ENCODE measurements at regions not wholly inside any gene's neighbourhood (a gene's known extent, or its start where the extent isn't known, plus 50 kb on each side); places are given as distances from the start of the nearest gene placed in this dataset.
A peak's percentile ranks its signal among the peaks of the same experiment; 100 is the strongest.

- ATAC-seq (ENCODE audit: low read depth in 2 of 2) (peak; percentile 93 to 95), DNase-seq (peak in 2 of 3 donors; percentile 54 to 68)
- Mint-ChIP-seq H3K9me3 (peaks cover 0 to 3% (median 0%) of the 10 kb centered on the region in 7 donors), H3K4me3 (peak overlapping the region in 3 of 4 donors; percentile 3 to 69 (median 60)), H3K27ac (peak overlapping the region; percentile 16 to 74 (median 56)), H3K36me3 (peaks cover 6% of the 10 kb centered on the region), H3K27me3 (no peaks in the 10 kb centered on the region), H3K4me1 (peaks cover 5 to 27% (median 11%) of the 10 kb centered on the region in 4 donors)
- Histone ChIP-seq H3K9me3 (ENCODE audit: control insufficient read depth in 2 of 2, low read length in 2 of 2) (peaks cover 0 to 4% of the 10 kb centered on the region in 2 experiments), H3K27ac (ENCODE audit: insufficient read depth, low read length, poor library complexity, severe bottlenecking) (peak overlapping the region; percentile 14), H3K27me3 (ENCODE audit: control insufficient read depth, insufficient read depth, low read length) (no peaks in the 10 kb centered on the region), H3K4me3 (ENCODE audit: low read depth, low read length) (no peak overlapping the region), H3K4me1 (ENCODE audit: control insufficient read depth, insufficient read depth, low read length, poor library complexity, severe bottlenecking) (no peaks in the 10 kb centered on the region), H3K36me3 (ENCODE audit: control insufficient read depth, insufficient read depth, low read length) (no peaks in the 10 kb centered on the region)
Measured at GRCh38 chr3:102106416-102107097, 257.2 kb downstream of the NFKBIZ start.

GRCh38 chr3:102112704-102113230 is 263.5 kb downstream of the NFKBIZ start:
- no peaks in the 10 kb centered on the region for H3K27me3 Mint-ChIP-seq
- H3K4me1 Mint-ChIP-seq = peaks cover 17 to 45% (median 31%) of the 10 kb centered on the region in 4 donors
- Histone ChIP-seq H3K36me3 (ENCODE audit: control insufficient read depth, insufficient read depth, low read length) (no peaks in the 10 kb centered on the region), H3K9me3 (ENCODE audit: control insufficient read depth in 2 of 2, low read length in 2 of 2) (no peaks in the 10 kb centered on the region), H3K4me1 (ENCODE audit: control insufficient read depth, insufficient read depth, low read length, poor library complexity, severe bottlenecking) (peaks cover 26% of the 10 kb centered on the region), H3K27me3 (ENCODE audit: control insufficient read depth, insufficient read depth, low read length) (no peaks in the 10 kb centered on the region), H3K4me3 (ENCODE audit: low read depth, low read length) (no peak overlapping the region), H3K27ac (ENCODE audit: insufficient read depth, low read length, poor library complexity, severe bottlenecking) (peak overlapping the region; percentile 66)
- peaks cover 0 to 3% (median 0%) of the 10 kb centered on the region in 7 donors for H3K9me3 Mint-ChIP-seq
- no peak overlapping the region for H3K4me3 Mint-ChIP-seq
- H3K27ac Mint-ChIP-seq = peak overlapping the region; percentile 81 to 97 (median 91)
- no peak for ATAC-seq (ENCODE audit: low read depth in 2 of 2)
- no peak for DNase-seq
- peaks cover 6% of the 10 kb centered on the region for H3K36me3 Mint-ChIP-seq

GRCh38 chr3:102113421-102114041 is 264.2 kb downstream of the NFKBIZ start:
- peak overlapping the region; percentile 51 for H3K4me3 ChIP-seq (ENCODE audit: low read depth, low read length)
- H3K27me3 ChIP-seq (ENCODE audit: control insufficient read depth, insufficient read depth, low read length) = no peaks in the 10 kb centered on the region
- no peak for ATAC-seq (ENCODE audit: low read depth in 2 of 2)
- Mint-ChIP-seq H3K4me3 (peak overlapping the region in 1 of 4 donors; percentile 67), H3K27me3 (no peaks in the 10 kb centered on the region), H3K4me1 (peaks cover 17 to 46% (median 29%) of the 10 kb centered on the region in 4 donors), H3K36me3 (peaks cover under 1% of the 10 kb centered on the region), H3K9me3 (peaks cover 0 to 1% (median 0%) of the 10 kb centered on the region in 7 donors), H3K27ac (peak overlapping the region; percentile 91 to 97 (median 95))
- H3K36me3 ChIP-seq (ENCODE audit: control insufficient read depth, insufficient read depth, low read length) = no peaks in the 10 kb centered on the region
- H3K9me3 ChIP-seq (ENCODE audit: control insufficient read depth in 2 of 2, low read length in 2 of 2) = no peaks in the 10 kb centered on the region
- no peak for DNase-seq
- peaks cover 26% of the 10 kb centered on the region for H3K4me1 ChIP-seq (ENCODE audit: control insufficient read depth, insufficient read depth, low read length, poor library complexity, severe bottlenecking)
- H3K27ac ChIP-seq (ENCODE audit: insufficient read depth, low read length, poor library complexity, severe bottlenecking) = peak overlapping the region; percentile 66

GRCh38 chr3:102114264-102114979 is 265.1 kb downstream of the NFKBIZ start:
- peaks cover 22 to 52% (median 31%) of the 10 kb centered on the region in 4 donors for H3K4me1 Mint-ChIP-seq
- no peaks in the 10 kb centered on the region for H3K36me3 Mint-ChIP-seq
- Histone ChIP-seq H3K27me3 (ENCODE audit: control insufficient read depth, insufficient read depth, low read length) (no peaks in the 10 kb centered on the region), H3K4me1 (ENCODE audit: control insufficient read depth, insufficient read depth, low read length, poor library complexity, severe bottlenecking) (peaks cover 26% of the 10 kb centered on the region), H3K4me3 (ENCODE audit: low read depth, low read length) (peak overlapping the region; percentile 51), H3K27ac (ENCODE audit: insufficient read depth, low read length, poor library complexity, severe bottlenecking) (peak overlapping the region; percentile 66), H3K36me3 (ENCODE audit: control insufficient read depth, insufficient read depth, low read length) (no peaks in the 10 kb centered on the region), H3K9me3 (ENCODE audit: control insufficient read depth in 2 of 2, low read length in 2 of 2) (no peaks in the 10 kb centered on the region)
- no peaks in the 10 kb centered on the region for H3K27me3 Mint-ChIP-seq
- peaks cover 0 to 3% (median 0%) of the 10 kb centered on the region in 7 donors for H3K9me3 Mint-ChIP-seq
- peak overlapping the region; percentile 18 to 78 (median 62) for H3K4me3 Mint-ChIP-seq
- H3K27ac Mint-ChIP-seq = peak overlapping the region; percentile 91 to 97 (median 95)
- peak in 2 of 3 donors; percentile 78 to 96 for DNase-seq
- peak; percentile 96 to 97 for ATAC-seq (ENCODE audit: low read depth in 2 of 2)

GRCh38 chr3:102122527-102122926 is 273.2 kb downstream of the NFKBIZ start:
- H3K36me3 Mint-ChIP-seq = peaks cover 10% of the 10 kb centered on the region
- Histone ChIP-seq H3K4me1 (ENCODE audit: control insufficient read depth, insufficient read depth, low read length, poor library complexity, severe bottlenecking) (no peaks in the 10 kb centered on the region), H3K36me3 (ENCODE audit: control insufficient read depth, insufficient read depth, low read length) (no peaks in the 10 kb centered on the region), H3K4me3 (ENCODE audit: low read depth, low read length) (no peak overlapping the region), H3K27ac (ENCODE audit: insufficient read depth, low read length, poor library complexity, severe bottlenecking) (no peak overlapping the region), H3K27me3 (ENCODE audit: control insufficient read depth, insufficient read depth, low read length) (no peaks in the 10 kb centered on the region), H3K9me3 (ENCODE audit: control insufficient read depth in 2 of 2, low read length in 2 of 2) (peaks cover 9% of the 10 kb centered on the region in 2 experiments)
- H3K27me3 Mint-ChIP-seq = no peaks in the 10 kb centered on the region
- H3K4me3 Mint-ChIP-seq = peak overlapping the region in 1 of 4 donors; percentile 38
- H3K27ac Mint-ChIP-seq = peak overlapping the region in 1 of 3 donors; percentile 21
- DNase-seq = no peak
- H3K9me3 Mint-ChIP-seq = peaks cover 3 to 30% (median 8%) of the 10 kb centered on the region in 7 donors
- ATAC-seq (ENCODE audit: low read depth in 2 of 2) = no peak
- H3K4me1 Mint-ChIP-seq = peaks cover 0 to 15% (median 9%) of the 10 kb centered on the region in 4 donors

GRCh38 chr3:102123590-102124190 is 274.4 kb downstream of the NFKBIZ start:
- H3K4me3 Mint-ChIP-seq = no peak overlapping the region

GRCh38 chr3:102124282-102124681 is 275.0 kb downstream of the NFKBIZ start:
- Mint-ChIP-seq H3K27ac (peak overlapping the region in 2 of 3 donors; percentile 22 to 64), H3K4me3 (no peak overlapping the region)
- no peak for DNase-seq

More at GRCh38 chr3:102123590-102124190, 274.4 kb downstream of the NFKBIZ start:
- no peaks in the 10 kb centered on the region for H3K4me1 ChIP-seq (ENCODE audit: control insufficient read depth, insufficient read depth, low read length, poor library complexity, severe bottlenecking)
- ATAC-seq (ENCODE audit: low read depth in 2 of 2) = no peak
- no peak overlapping the region for H3K4me3 ChIP-seq (ENCODE audit: low read depth, low read length)
- H3K27ac ChIP-seq (ENCODE audit: insufficient read depth, low read length, poor library complexity, severe bottlenecking) = no peak overlapping the region
- peak overlapping the region in 1 of 3 donors; percentile 64 for H3K27ac Mint-ChIP-seq
- H3K9me3 Mint-ChIP-seq = peaks cover 4 to 30% (median 8%) of the 10 kb centered on the region in 7 donors
- H3K4me1 Mint-ChIP-seq = peaks cover 0 to 13% (median 7%) of the 10 kb centered on the region in 4 donors
- no peaks in the 10 kb centered on the region for H3K27me3 Mint-ChIP-seq
- H3K9me3 ChIP-seq (ENCODE audit: control insufficient read depth in 2 of 2, low read length in 2 of 2) = peaks cover 9% of the 10 kb centered on the region in 2 experiments
- H3K27me3 ChIP-seq (ENCODE audit: control insufficient read depth, insufficient read depth, low read length) = no peaks in the 10 kb centered on the region
- H3K36me3 ChIP-seq (ENCODE audit: control insufficient read depth, insufficient read depth, low read length) = no peaks in the 10 kb centered on the region
- DNase-seq = no peak
- peaks cover 10% of the 10 kb centered on the region for H3K36me3 Mint-ChIP-seq

More at GRCh38 chr3:102124282-102124681, 275.0 kb downstream of the NFKBIZ start:
- Mint-ChIP-seq H3K4me1 (peaks cover 0 to 8% (median 3%) of the 10 kb centered on the region in 4 donors), H3K9me3 (peaks cover 4 to 30% (median 6%) of the 10 kb centered on the region in 7 donors), H3K36me3 (peaks cover 10% of the 10 kb centered on the region), H3K27me3 (no peaks in the 10 kb centered on the region)
- no peak for ATAC-seq (ENCODE audit: low read depth in 2 of 2)
- no peaks in the 10 kb centered on the region for H3K4me1 ChIP-seq (ENCODE audit: control insufficient read depth, insufficient read depth, low read length, poor library complexity, severe bottlenecking)
- H3K36me3 ChIP-seq (ENCODE audit: control insufficient read depth, insufficient read depth, low read length) = no peaks in the 10 kb centered on the region
- peaks cover 9% of the 10 kb centered on the region in 2 experiments for H3K9me3 ChIP-seq (ENCODE audit: control insufficient read depth in 2 of 2, low read length in 2 of 2)
- H3K27me3 ChIP-seq (ENCODE audit: control insufficient read depth, insufficient read depth, low read length) = no peaks in the 10 kb centered on the region
- no peak overlapping the region for H3K4me3 ChIP-seq (ENCODE audit: low read depth, low read length)
- no peak overlapping the region for H3K27ac ChIP-seq (ENCODE audit: insufficient read depth, low read length, poor library complexity, severe bottlenecking)
